K562 (cell line): ENCODE measurements at regions not wholly inside any gene's neighbourhood (a gene's known extent, or its start where the extent isn't known, plus 50 kb on each side); places are given as distances from the start of the nearest gene placed in this dataset.

Experiments used
- ATAC-seq: fragments of 200-7000 bp; cut with Tn5 transposase; 3 replicates; pipeline ENCODE4 v1.9.1; 2020; ENCODE audit warnings: moderate library complexity
- BruUV-seq: library from RNA; stranded (reverse); fragments of 400-500 nt; replicated peaks from 2 replicates; lab custom pipeline; 2021; lab: Mats Ljungman, UMichigan
- CTCF ChIA-PET: fragments of 300-600 bp; formaldehyde crosslinking; extraction: SDS; loops from one replicate; lab custom pipeline; 2021; ENCODE audit warnings: low intra/inter-chr PET ratio; lab: Yijun Ruan, JAX
- POLR2A ChIA-PET: fragments of 300-600, 350-650 bp; sonication (Branson Sonifier 250); formaldehyde crosslinking; extraction: SDS; loops from one replicate; lab custom pipeline; 2021; ENCODE audit warnings: antibody characterized with exemption, inconsistent platforms; lab: Yijun Ruan, JAX
- DNase-seq, 4 experiments: peaks; one replicate each; pipeline versions ENCODE4 v3.0.0 to v3.0.0-alpha.2; 2011 to 2018; ENCODE audit warnings: low spot score in 3 of 4, mixed read lengths in 3 of 4; ENCODE audit errors: extremely low read depth in 1 of 4
- FAIRE-seq: peaks from 2 replicates; lab custom pipeline; 2011; peaks lifted over from hg19 to GRCh38; lab: Jason Lieb, UNC
- H2AFZ ChIP-seq: 2 replicates; pipeline ENCODE4 v1.6.0; 2011; ENCODE audit warnings: low read depth, low read length, control low read depth, inconsistent platforms
- H3K27ac ChIP-seq: fragments of 200-600 bp; 3 replicates; pipeline ENCODE4 v1.8.0; 2011; ENCODE audit warnings: low read depth, mild to moderate bottlenecking, control low read depth, inconsistent platforms, low read length, moderate library complexity, mixed read lengths; ENCODE audit errors: extremely low read depth
- H3K27me3 ChIP-seq, 2 experiments: fragments of 300-600 bp in 1 of 2; 2 replicates in 1 of 2; 3 replicates in 1 of 2; pipeline versions ENCODE4 v1.6.0 to v1.8.0; 2011; ENCODE audit warnings: inconsistent platforms in 2 of 2, low read length in 2 of 2, mild to moderate bottlenecking in 1 of 2, mixed read lengths in 1 of 2, moderate library complexity in 1 of 2; ENCODE audit not compliant: control insufficient read depth in 2 of 2, insufficient read depth in 2 of 2
- H3K36me3 ChIP-seq: fragments of 300-600 bp; 3 replicates; pipeline ENCODE4 v1.8.0; 2011; ENCODE audit warnings: mild to moderate bottlenecking, low read length, inconsistent platforms; ENCODE audit not compliant: control insufficient read depth, insufficient read depth
- H3K4me1 ChIP-seq, 2 experiments: fragments of 200-600 bp in 1 of 2; replicated peaks in 1 of 2; 2 replicates in 1 of 2; 3 replicates in 1 of 2; pipeline versions ENCODE4 v1.5.1 to v1.8.0; 2011; ENCODE audit warnings: inconsistent platforms in 2 of 2, low read length in 2 of 2, mild to moderate bottlenecking in 1 of 2, mixed read lengths in 1 of 2, moderate library complexity in 1 of 2; ENCODE audit not compliant: control insufficient read depth in 2 of 2, insufficient read depth in 2 of 2
- H3K4me2 ChIP-seq: 2 replicates; pipeline ENCODE4 v1.6.1; 2011; ENCODE audit warnings: low read length, control low read depth, inconsistent platforms, mixed read lengths; ENCODE audit not compliant: insufficient read depth
- H3K4me3 ChIP-seq: fragments of 200-600 bp; sonication (generic), shearing (Covaris generic); 2 replicates; pipeline ENCODE4 v1.5.1; 2016; ENCODE audit warnings: control low read depth, inconsistent platforms
- H3K79me2 ChIP-seq: fragments of 200-600 bp; 3 replicates; pipeline ENCODE4 v1.8.0; 2011; ENCODE audit warnings: low read length, inconsistent platforms; ENCODE audit not compliant: control insufficient read depth, insufficient read depth
- H3K9ac ChIP-seq, 2 experiments: 2 replicates each; pipeline versions ENCODE4 v1.6.0 to v1.6.1; 2011; ENCODE audit warnings: low read depth in 2 of 2, low read length in 2 of 2, control low read depth in 1 of 2, inconsistent platforms in 1 of 2, mild to moderate bottlenecking in 1 of 2, mixed read lengths in 1 of 2; ENCODE audit not compliant: insufficient read depth in 1 of 2
- H3K9me1 ChIP-seq: one replicate; pipeline ENCODE4 v1.6.0; 2011; ENCODE audit warnings: inconsistent platforms, mild to moderate bottlenecking, low read length, moderate library complexity; ENCODE audit not compliant: control insufficient read depth, insufficient read depth
- H3K9me3 ChIP-seq: replicated peaks from 2 replicates; pipeline ENCODE4 v1.5.1; 2011; ENCODE audit warnings: low read depth, low read length, inconsistent platforms; ENCODE audit not compliant: control insufficient read depth, insufficient read depth
- H4K20me1 ChIP-seq: replicated peaks from 2 replicates; pipeline ENCODE4 v1.6.1; 2011; ENCODE audit warnings: low read length, inconsistent platforms, mixed read lengths; ENCODE audit not compliant: control insufficient read depth, insufficient read depth
- ASH1L ChIP-seq: fragments of 450-650 bp; IDR thresholded peaks from 2 replicates; pipeline ENCODE4 v1.6.1; 2018; ENCODE audit warnings: borderline replicate concordance, mild to moderate bottlenecking, low read depth; ENCODE audit not compliant: partially characterized antibody
- FOXK2 ChIP-seq, 2 experiments: fragments of 450-650 bp; IDR thresholded peaks in 1 of 2; conservative IDR thresholded peaks in 1 of 2; 2 replicates each; pipeline ENCODE4 v1.6.1; 2016; ENCODE audit warnings: low read depth in 2 of 2, mild to moderate bottlenecking in 1 of 2
- PHTF2 ChIP-seq: fragments of 250-450 bp; sonication (Bioruptor Pico); IDR thresholded peaks from 2 replicates; pipeline ENCODE4 v1.5.0; 2021; ENCODE audit warnings: mild to moderate bottlenecking
- RNF219 ChIP-seq: fragments of 250-450 bp; sonication (Bioruptor Pico); IDR thresholded peaks from 2 replicates; pipeline ENCODE4 v1.5.0; 2022; ENCODE audit warnings: mild to moderate bottlenecking
- SMARCA4 ChIP-seq: fragments of 450-650 bp; IDR thresholded peaks from 2 replicates; pipeline ENCODE4 v1.6.1; 2016
- ZNF12 ChIP-seq: sonication (generic); formaldehyde crosslinking; IDR thresholded peaks from 2 replicates; pipeline ENCODE4 v1.4.0; 2020; ENCODE audit warnings: mild to moderate bottlenecking, missing genetic modification reagents
- ZNF77 ChIP-seq: fragments of 250-450 bp; sonication (Bioruptor Pico); IDR thresholded peaks from 2 replicates; pipeline ENCODE4 v1.5.0; 2020
- WGBS: fragments of 100-300 bp; shearing (Covaris generic); methylation state at CpG from one replicate; pipeline ENCODE4 v1.1.6; 2016; ENCODE audit warnings: low coverage, mixed read lengths; ENCODE audit not compliant: insufficient coverage; ENCODE audit errors: missing lambda C conversion rate; 5-methylcytosine and 5-hydroxymethylcytosine counted together
- in situ Hi-C: fragments of 300-500 bp; cut with MboI; formaldehyde crosslinking; loops from 4 replicates; pipeline ENCODE4 v1.15.0; 2018; ENCODE audit warnings: inconsistent platforms, mixed read lengths
- intact Hi-C: fragments of 100-400 bp; cut with micrococcal nuclease; formaldehyde crosslinking; loops from 2 replicates; pipeline ENCODE4 v1.14.2; 2022
- TF ChIP-seq, protein P1 (sequence below): fragments of 250-450 bp; sonication (Bioruptor Pico); IDR thresholded peaks from 2 replicates; pipeline ENCODE4 v1.5.0; 2021; ENCODE audit warnings: mild to moderate bottlenecking, moderate library complexity
- TF ChIP-seq, protein P2 (sequence below): fragments of 450-650 bp; formaldehyde crosslinking; IDR thresholded peaks from 2 replicates; pipeline ENCODE4 v1.4.0; 2022; ENCODE audit warnings: mild to moderate bottlenecking, moderate library complexity

GRCh38 chr3:18237251-18238005 lies 187.7 kb downstream of the SATB1 start:
- in situ Hi-C loops = no loop called here
- Histone ChIP-seq H3K4me1 (no peaks in the 10 kb centered on the region), H3K27ac (no peak overlapping the region), H2AFZ (no peak overlapping the region), H4K20me1 (no peaks in the 10 kb centered on the region), H3K4me2 (no peak overlapping the region), H3K4me3 (no peak overlapping the region), H3K9me3 (no peaks in the 10 kb centered on the region), H3K27me3 (no peaks in the 10 kb centered on the region), H3K79me2 (no peaks in the 10 kb centered on the region), H3K9ac (no peak overlapping the region)
- no TSS peak for BruUV-seq
- DNase-seq = no peak
- intact Hi-C loops = no loop called here
- POLR2A ChIA-PET = no interaction called here
- WGBS = 3% methylated on average over 5 of the region's 5 CpGs
- no peak for TF ChIP-seq ZNF12
- TF ChIP-seq FOXK2 (conservative IDR thresholded peaks at IDR 0.05 in 1 of 2, IDR thresholded peaks at IDR 0.05 in 1 of 2; ENCODE audit: low read depth in 2 of 2) = no peak
- TF ChIP-seq ZNF77 (CRISPR knock-in tag) = no peak
- no peak for TF ChIP-seq ASH1L
- no peak for TF ChIP-seq PHTF2 (CRISPR knock-in tag)
- TF ChIP-seq, protein P1, sequence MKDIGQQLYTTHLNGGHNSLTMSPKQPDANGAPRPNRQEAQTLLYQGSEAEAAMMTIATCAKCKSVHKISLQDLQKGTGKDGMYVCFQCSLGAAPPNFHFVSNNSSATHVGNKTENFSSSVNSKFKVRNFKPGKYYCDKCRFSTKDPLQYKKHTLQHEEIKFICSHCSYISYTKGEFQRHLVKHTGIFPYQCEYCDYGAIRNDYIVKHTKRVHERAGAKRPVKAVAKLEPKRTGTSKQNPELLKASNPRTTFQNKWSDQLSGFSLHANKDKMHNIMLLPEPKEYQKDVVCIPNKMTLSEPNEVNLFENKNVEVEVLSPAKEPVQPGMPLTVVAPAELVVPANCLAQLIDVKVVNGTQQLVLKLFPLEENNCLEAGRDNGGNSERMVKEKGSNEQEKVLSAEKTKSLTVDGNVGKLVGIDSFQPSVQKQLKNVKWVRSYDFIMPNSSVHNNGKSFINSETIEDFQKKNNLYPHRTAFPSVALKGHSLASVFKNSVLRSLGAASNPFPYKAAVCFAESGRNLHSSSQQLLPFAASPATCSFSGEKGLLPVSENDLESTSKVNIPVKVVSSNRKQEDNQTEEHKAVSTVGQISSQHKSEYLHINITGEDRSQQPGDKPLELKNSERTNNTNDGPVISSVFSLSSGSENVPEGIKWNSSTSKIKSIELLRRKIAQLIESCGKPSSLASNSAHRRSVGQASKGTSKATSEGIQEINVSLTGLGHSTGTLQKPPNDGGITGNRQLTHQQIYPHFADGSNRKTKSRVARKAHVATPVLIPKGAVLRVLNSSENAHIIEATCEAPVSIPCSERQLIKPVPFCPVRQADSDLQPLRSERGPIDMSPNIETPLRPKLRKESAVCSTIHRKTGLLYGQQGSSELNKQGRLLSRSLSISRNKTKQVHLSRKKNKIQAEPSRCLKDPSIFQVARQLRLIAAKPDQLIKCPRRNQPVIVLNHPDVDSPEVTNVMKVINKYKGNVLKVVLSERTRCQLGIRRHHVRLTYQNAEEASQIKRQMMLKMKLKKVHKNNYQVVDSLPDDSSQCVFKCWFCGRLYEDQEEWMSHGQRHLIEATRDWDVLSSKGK (CRISPR knock-in tag) = no peak
- TF ChIP-seq, protein P2, sequence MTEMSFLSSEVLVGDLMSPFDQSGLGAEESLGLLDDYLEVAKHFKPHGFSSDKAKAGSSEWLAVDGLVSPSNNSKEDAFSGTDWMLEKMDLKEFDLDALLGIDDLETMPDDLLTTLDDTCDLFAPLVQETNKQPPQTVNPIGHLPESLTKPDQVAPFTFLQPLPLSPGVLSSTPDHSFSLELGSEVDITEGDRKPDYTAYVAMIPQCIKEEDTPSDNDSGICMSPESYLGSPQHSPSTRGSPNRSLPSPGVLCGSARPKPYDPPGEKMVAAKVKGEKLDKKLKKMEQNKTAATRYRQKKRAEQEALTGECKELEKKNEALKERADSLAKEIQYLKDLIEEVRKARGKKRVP (CRISPR knock-in tag) = no peak
- TF ChIP-seq SMARCA4 = no peak
- no peak for TF ChIP-seq RNF219 (CRISPR knock-in tag)
- TF ChIP-seq, all 486 proteins: peak for 0
- ATAC-seq = no peak
- H3K9me1 ChIP-seq = no peaks in the 10 kb centered on the region
- FAIRE-seq = no peak
- CTCF ChIA-PET = no interaction called here
- H3K36me3 ChIP-seq = no peaks in the 10 kb centered on the region
